ENCODE measurements at regions not wholly inside any gene's neighbourhood (a gene's known extent, or its start where the extent isn't known, plus 50 kb on each side); places are given as distances from the start of the nearest gene placed in this dataset.

GRCh38 chr6:102660303-102660702 is 1266.8 kb downstream of the GRIK2 start:
- intact Hi-C loops (cut with DNase I, micrococcal nuclease) = no loop called here
- no peak for DNase-seq
- no peak for TF ChIP-seq CTCF (IDR thresholded peaks at IDR 0.05)
- no peak for ATAC-seq
- no peak overlapping the region for H3K4me3 ChIP-seq
- no peaks in the 10 kb centered on the region for H3K36me3 ChIP-seq (ENCODE audit: low read depth)
- H3K4me1 ChIP-seq (ENCODE audit: low read depth) = no peaks in the 10 kb centered on the region
- H3K9me3 ChIP-seq = no peaks in the 10 kb centered on the region

- intact Hi-C loops (cut with DNase I, micrococcal nuclease) = no loop called here
- TF ChIP-seq CTCF (IDR thresholded peaks at IDR 0.05) = no peak
- DNase-seq (no peak), ATAC-seq (no peak)
- Histone ChIP-seq H3K4me1 (ENCODE audit: low read depth) (no peaks in the 10 kb centered on the region), H3K4me3 (no peak overlapping the region), H3K9me3 (peaks cover 10% of the 10 kb centered on the region), H3K36me3 (ENCODE audit: low read depth) (no peaks in the 10 kb centered on the region)
Observed at GRCh38 chr6:102655823-102656222, 1262.3 kb downstream of the GRIK2 start.

- Histone ChIP-seq H3K36me3 (ENCODE audit: low read depth) (no peaks in the 10 kb centered on the region), H3K4me1 (ENCODE audit: low read depth) (no peaks in the 10 kb centered on the region), H3K4me3 (no peak overlapping the region), H3K9me3 (no peaks in the 10 kb centered on the region)
- DNase-seq (no peak), ATAC-seq (no peak)
- no peak for TF ChIP-seq CTCF (IDR thresholded peaks at IDR 0.05)
- intact Hi-C loops (cut with DNase I, micrococcal nuclease) = no loop called here
Observed at GRCh38 chr6:102641426-102641825, 1247.9 kb downstream of the GRIK2 start.

GRCh38 chr6:102631921-102632320 is 1238.4 kb downstream of the GRIK2 start:
- Histone ChIP-seq H3K4me1 (ENCODE audit: low read depth) (no peaks in the 10 kb centered on the region), H3K9me3 (no peaks in the 10 kb centered on the region), H3K36me3 (ENCODE audit: low read depth) (no peaks in the 10 kb centered on the region), H3K4me3 (no peak overlapping the region)
- ATAC-seq (no peak), DNase-seq (no peak)
- intact Hi-C loops (cut with DNase I, micrococcal nuclease) = no loop called here
- no peak for TF ChIP-seq CTCF (IDR thresholded peaks at IDR 0.05)

- TF ChIP-seq CTCF (IDR thresholded peaks at IDR 0.05) = no peak
- H3K36me3 ChIP-seq (ENCODE audit: low read depth) = no peaks in the 10 kb centered on the region
- DNase-seq (no peak), ATAC-seq (no peak)
- no peak overlapping the region for H3K4me3 ChIP-seq
- H3K9me3 ChIP-seq = no peaks in the 10 kb centered on the region
- no peaks in the 10 kb centered on the region for H3K4me1 ChIP-seq (ENCODE audit: low read depth)
- intact Hi-C loops (cut with DNase I, micrococcal nuclease) = no loop called here
Observed at GRCh38 chr6:102623201-102623600, 1229.7 kb downstream of the GRIK2 start.

- Histone ChIP-seq H3K4me1 (ENCODE audit: low read depth) (no peaks in the 10 kb centered on the region), H3K4me3 (no peak overlapping the region), H3K9me3 (no peaks in the 10 kb centered on the region), H3K36me3 (ENCODE audit: low read depth) (no peaks in the 10 kb centered on the region)
- DNase-seq = no peak
- no peak for ATAC-seq
- intact Hi-C loops (cut with DNase I, micrococcal nuclease) = no loop called here
- no peak for TF ChIP-seq CTCF (IDR thresholded peaks at IDR 0.05)
Observed at GRCh38 chr6:102619585-102619984, 1226.1 kb downstream of the GRIK2 start.

Measured in mucosa of descending colon (tissue), 3 donors.